GM21526 (cell line): ENCODE measurements at regions not wholly inside any gene's neighbourhood (a gene's known extent, or its start where the extent isn't known, plus 50 kb on each side); places are given as distances from the start of the nearest gene placed in this dataset.
A peak's percentile ranks its signal among the peaks of the same experiment; 100 is the strongest.

ENCODE experiments used
- ATAC-seq: cut with Tn5 transposase; IDR thresholded peaks from one replicate; pipeline ENCODE4 v1.9.1; 2021; ENCODE audit warnings: moderate library complexity; ENCODE audit not compliant: unreplicated experiment, low FRiP score

DNA sequence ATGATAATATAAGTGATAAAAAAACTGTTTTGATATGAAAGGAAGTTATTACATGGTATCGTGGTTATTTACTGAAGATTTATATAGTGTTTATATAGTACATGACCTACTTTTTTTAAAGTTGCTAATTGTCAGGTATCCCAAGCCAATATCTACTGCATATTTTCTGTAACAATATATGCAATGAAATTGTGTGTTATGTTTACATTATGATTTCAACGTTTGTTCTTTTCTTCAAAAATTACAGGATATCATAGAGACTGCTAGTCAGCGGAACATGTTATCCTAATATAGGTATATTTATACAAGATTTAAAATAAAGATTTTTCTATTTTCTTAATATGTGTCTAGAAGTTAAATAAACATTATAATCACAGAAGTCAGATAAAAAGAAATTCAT, 167.5 kb upstream of the DPYD start:
- no peak for ATAC-seq

DNA sequence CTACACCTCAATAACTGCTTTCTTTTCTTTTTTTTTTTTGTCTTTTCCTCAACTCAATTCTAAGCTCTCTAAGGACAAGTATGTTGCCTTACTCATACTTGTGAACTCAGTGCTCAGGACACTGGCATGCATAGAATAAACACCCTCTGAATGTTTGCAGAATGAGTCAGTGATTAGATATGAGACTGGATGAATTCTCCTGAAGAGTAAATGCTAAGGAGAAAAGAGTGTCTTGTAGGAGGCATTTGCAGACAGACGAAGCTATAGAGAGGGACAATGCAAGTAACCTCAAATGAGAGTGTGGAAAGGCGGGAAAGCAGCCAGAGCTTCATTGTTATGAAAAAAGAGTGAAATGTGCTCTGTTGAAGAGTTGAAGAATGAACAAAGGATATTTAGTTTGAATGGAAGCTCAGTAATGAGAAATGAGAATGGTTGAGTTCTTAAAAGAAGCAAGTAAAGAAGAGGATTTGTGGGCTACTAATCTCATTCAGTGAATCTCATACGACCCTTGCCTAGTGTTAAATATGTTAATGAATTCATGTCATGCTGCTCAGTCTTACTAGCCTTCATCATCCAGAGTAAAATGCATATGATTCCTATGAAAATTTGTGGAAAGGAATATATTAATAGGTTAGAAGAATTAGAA, 166.1 kb upstream of the DPYD start:
- ATAC-seq, result no peak

DNA sequence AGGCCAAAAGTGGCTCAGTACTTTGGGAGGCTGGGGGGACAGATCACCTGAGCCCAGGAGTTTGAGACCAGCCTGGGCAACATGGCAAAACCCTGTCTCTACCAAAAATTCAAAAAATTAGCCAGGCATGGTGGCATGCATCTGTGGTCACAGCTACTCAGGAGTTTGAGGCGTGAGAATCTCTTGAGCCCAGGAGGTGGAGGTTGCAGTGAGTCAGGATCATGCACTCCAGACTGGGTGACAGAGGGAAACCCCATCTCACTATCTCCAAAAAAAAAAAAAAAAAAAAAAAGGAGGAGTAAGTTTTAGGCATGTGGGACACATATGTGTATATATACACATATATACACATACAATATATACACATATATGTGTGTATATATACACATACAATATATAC, 165.3 kb upstream of the DPYD start:
- no peak for ATAC-seq

DNA sequence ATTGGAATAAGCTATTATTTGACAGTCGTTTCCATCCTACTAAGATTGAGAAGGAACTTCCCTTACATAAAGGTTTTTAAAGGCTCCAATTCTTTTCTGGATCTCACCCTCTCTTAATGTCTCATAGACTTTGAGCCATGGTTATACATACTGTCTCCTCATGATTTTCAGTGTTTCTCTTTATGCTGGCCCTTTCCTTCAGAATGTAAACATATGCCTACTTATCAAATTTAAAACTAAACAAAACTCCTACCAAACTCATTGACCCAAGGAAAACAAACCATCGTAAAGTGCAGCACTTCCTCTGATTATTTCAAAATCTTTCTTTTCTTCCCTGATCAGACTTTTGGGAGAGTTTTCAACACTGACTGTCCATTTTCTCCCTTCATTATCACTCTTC, 163.4 kb upstream of the DPYD start:
- ATAC-seq, result no peak

DNA sequence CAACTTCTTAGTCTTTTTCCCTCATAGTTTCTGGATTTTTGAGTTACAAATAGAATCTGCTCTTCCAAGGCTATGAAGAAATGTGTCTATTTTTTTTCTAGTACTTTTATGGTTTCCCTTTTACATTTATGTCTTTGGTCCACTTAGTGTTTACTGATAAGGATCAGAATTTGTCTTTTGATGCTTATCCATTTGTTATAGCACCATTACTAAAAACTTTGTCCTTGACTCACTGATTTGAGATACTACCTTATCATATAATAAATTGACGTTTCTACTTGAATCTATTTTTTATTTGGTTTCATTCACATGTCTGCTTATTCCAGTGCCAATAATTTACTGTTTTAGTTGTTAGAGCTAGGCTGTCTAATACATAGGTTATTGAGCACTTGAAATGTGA, 161.1 kb upstream of the DPYD start:
- no peak for ATAC-seq

DNA sequence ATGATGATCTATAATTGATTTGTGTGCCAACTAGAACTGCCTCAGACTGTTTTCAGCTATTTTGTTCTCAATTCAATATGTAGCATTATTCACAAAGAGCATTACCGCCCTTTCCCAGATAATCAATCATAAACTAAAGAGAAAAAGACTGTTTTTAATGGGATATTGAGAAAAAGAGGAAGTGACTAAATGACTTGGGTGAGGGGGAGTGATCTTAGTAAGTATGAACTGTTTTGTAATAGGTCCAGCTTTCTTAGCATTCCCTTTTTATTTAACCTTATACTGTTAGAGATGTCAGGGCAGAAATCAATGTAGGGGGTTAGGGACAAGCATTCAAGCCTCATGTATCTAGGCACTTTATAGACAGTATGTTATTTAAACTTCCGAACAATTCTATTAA, 157.8 kb upstream of the DPYD start:
- ATAC-seq, result no peak

DNA sequence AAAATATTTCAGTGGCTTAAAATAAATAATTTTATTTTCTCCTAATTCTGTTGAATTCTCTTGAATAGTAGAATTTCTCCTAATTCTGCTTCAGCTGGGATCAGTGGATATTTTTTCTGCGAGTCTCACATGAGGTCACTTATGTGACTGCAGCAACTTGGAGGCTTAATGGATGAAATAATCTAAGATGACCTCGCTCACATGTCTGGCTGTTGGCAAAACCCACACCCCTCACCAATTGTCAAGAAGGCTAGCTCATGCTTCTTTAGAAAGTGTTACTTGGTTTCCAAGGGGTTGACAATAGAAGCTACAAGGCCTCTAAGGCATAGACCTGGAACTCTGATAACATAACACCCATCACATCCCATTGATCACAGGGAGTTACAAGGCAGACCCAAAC, 156.9 kb upstream of the DPYD start:
- no peak for ATAC-seq

DNA sequence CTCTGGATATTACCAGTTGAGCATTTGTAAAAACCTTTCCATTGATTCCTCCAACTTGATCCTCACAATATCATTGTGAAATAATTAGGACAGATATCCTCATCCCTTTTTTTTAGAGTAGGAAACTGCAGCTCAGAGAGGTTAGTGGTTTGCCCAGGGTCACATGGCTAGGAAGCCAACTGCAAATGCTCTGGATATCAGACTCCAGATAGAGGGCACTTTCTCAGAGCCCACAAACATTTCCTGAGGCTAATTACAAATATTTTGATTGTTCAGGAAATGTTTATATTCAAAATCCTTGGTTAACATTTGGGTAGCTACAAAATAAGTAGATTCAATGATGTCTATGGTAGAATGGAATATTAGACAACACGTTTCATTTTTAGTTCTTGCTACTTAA, 154.8 kb upstream of the DPYD start:
- no peak for ATAC-seq

DNA sequence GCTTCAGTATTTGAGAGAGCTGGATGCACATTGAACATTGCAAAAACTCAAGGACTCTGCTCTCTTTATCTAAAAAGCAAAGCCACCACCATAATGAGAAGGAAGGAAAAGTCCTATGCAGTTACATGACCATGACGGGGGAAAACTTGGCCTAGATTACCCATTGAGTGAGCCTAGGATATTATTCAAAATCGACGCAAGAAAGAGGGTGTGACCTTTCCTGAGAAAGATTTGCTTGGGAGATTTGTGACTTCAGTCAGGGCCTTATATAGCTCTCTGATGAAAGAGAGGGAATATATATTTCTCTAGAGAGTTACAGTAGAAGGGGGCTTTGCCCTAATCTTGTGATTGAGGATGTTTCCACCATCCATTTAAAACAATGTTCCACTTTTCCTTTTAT, 153.0 kb upstream of the DPYD start:
- no peak for ATAC-seq

DNA sequence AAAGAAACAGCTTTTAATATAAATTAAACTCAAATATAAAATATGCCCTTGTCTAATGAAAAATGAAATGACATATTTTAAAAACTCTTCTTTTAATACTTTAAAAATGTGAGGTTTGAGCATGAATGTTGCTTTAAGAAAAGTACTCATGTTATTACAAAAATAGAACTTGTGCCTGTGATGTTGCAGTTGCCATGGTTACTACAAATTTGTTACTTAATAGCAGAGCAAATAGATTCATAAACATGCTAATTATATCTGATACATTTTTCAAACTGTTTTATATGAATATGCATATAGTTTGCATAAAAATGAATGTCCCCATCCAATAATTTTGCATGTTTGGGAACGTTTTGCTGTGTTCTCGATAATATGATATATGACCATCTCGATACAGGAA, 152.3 kb upstream of the DPYD start:
- ATAC-seq, result no peak

DNA sequence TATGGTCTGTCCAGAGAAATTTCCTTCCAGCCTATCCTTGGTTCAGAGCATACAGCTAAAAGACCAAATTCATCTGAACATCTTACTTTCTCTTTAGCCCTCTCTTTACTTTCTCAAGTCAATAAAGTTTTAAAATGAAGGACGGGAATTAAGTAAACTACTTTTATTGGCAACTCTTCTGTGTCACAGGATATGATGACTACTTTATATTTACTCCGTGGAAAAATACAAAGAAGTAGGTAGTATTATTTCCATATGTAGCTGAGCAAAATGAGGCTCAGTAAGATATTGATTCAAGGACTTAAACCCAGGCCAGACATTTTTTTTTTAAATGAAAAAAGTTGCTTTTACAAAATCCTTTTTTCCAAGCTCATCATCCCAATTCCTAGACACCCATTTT, 151.2 kb upstream of the DPYD start:
- no peak for ATAC-seq

DNA sequence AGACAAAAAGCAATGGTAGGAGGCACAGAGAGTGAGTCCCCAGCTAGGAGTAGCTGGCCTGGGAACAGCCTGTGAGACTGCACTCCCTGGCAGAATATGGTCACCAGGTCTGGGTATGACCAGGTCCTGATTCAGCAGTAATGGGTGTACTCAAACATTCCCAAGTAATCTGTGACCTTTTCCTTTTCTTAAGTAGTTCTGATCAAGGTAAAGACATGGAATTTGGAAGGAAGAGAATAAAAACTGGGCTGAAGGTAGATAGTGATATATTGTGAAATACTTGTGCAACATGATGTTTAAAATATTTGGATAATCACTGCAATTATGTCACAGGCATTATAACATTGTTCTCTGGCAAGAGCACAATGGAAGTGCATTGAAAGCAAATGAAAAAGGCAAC, 147.2 kb upstream of the DPYD start:
- no peak for ATAC-seq

DNA sequence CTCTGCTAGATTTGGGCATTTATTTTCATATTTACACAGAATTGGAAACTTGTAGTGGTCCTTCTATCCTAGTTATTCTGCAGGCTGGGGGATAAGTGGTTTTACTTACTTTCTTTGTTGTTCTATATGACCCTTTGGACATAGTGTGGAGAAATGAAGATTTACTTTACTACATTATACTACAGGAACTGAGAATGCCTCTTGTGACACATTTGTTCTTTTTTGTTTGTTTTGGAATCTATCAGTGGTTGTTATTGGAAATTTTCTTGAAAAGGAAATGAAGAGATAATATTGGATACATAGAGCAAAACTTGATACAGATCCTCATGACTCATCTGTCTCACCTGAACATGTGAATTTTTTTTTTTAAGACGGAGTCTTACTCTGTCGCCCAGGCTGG, 146.1 kb upstream of the DPYD start:
- ATAC-seq, result no peak

DNA sequence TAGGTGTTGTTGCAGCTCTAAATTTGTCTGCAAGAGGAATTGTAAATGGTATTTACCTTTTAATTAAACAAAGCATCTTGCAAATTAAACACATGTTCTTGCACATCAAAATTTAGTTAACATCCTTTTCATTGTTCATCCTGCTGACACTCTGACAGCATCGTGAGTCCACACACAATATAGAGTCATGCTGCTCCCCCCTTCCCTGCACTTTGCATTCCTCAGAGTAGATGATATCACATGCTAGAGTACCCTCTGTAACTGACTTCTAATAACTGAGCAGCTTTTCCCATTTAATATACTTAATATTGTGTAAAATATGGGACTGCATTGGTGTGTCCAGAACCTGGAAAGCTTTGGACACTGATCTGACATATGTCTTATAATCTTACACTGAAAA, 138.8 kb upstream of the DPYD start:
- no peak for ATAC-seq

DNA sequence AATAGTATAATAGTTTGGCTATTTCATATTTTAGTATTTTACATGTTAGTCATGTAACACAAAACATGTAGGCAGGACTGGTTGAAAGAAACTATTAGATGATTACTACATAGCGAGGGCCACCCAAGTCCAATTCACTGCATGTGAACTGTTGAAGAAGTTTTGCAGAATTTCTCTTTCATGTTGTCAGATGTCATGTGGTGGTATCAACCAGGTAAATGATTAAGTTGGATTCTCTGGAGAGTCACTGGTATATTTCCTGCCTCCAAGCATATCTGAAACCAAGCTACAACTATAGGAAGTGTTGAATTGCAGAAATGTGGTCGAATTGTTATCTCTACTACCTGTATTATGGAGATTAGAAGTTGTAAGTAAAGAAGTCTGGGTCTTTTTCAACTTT, 137.8 kb upstream of the DPYD start:
- no peak for ATAC-seq

DNA sequence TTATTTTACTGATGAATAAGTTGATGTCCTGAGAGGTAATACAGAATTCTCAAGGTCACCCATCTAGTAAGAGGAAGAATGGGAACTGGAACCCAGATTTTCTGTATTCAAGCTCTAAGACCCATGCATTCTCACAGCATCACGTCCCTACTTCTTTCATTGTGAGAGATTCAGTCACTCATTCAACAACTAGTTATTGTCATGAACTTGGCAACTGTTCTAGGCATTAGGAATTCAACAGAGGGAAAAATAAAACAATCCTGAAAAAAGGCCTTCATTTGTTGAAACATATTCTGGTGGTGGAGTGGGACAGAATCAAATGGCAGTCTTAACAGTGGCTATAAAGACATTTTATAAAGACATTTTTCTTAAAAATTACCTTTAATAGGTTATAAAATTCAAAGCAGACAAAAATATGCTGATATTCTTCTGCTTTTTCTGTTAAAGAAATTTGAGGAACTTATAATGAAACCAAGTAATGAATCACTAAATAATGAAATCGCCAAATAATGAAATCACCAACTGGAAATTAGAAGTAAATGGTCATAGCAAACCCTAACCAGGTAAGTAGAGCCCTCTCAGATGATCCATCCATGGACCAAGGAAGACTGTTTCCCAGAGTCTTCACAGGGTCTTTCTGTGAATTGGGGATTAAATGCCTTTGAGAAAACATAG, 136.5 kb upstream of the DPYD start:
- ATAC-seq, result no peak

DNA sequence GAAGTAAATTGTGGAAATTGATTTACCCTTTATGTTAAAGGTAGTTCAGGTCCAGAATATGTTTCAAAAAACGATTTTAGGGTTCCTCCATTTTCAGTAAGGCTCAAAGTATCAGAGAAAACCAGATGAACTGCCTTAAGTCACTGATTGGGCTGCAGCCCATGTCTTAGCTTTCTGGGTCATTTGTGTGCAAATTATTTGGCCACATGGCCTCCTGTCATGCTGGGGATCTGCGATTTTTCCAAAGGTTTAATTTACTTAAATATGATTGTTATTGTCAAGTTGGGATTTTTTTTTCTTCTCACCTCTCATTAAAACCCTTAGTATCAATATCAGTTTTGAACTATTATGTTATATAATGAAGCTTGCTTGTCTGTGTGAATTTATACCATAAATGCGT, 135.9 kb upstream of the DPYD start:
- ATAC-seq, result no peak

DNA sequence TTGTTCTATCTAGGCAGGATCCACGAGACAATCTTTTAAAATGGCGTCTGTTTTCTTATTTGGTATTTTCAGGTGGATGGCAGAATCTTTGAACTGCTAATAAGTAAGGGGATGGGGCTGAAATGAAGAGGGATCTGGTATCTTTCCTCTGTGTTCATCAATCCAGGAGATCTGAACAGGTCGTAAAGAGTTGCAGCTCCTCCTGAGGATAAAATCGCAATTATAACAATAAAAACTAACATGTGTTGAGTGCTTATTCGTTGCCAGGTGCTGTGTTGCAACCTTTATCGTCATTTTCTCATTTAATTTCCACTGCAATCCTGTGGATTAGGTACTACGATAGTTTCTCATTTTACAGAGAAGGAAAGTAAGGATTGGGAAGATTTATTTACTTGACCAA, 134.6 kb upstream of the DPYD start:
- ATAC-seq, result no peak

DNA sequence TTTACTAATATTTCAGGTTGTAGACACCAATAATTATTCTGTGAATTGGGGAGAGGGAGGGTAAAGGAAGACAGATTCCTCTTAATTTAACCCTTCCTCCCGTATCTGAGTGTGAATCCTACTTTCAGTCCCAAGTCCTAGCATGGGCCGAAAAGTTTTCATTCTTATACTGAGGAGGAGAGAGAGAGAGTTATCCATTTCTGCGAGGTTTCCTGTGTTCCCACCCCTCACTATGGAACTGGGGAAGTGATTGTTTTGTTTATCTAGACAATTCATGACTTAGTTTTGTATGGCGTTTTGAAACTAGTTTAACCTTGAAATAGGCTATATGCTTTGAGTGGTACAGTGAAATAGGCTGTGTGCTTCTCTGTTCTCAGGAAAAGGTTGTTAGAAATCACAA, 134.0 kb upstream of the DPYD start:
- no peak for ATAC-seq

DNA sequence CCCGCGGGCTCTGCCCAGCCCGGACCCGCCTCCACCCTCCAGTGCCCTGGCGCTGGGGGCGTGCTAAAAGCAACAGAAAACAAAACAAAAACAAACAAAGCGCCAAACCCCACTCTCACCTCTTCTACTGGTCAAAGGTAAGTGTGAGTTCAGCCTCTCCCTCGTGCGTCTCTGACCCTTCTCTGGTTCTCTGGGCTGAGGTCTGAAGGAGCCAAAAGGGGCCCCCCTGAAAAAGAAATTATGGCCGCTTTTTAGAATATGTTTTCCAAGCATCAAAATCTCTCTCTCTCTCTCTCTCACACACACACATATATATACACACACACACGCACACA, 133.5 kb upstream of the DPYD start:
- ATAC-seq, result no peak

DNA sequence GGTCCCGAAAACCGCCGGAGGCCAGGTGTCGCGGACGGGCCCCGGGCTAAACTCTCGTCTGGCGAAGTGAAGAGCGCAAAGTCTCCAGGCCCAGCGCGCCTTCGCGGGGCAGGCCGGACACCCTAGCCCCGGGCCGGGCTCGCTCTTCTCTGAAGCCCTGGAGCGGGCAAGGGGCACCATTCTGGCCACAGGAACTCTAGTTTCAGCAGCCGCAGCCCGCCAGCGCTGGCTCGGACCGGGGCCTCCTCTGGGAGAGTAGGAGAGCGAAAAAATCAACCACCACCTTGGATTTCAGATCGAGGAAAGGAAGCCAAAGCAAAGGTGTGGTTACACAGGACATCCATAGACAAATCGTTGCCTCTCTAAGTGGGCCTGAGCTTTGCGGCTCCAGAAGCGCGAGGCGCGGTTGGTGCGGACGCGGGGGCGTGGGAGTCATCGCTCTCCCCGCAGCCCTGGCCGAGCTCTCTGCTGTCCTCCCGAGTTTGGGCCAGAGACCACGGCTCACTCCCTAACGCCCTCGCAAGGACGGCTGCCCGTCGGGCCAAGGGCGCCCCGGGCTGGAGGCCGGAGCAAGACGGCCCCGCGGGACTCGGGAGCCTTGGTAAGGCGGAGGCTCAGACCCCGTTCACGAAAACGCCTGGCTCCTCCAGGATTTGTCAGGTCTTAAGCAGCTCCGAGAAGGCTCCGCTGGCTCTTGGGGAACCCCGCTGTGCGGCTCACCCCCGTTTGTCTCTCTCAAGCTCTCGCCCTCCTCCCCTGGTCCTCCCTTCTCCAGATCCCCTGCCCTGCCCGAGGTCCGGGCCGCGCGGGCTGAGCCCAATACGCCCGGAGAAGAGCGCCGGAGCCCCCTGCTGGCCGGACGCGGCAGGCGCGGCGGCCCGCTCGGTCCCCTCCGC, 132.9 kb upstream of the DPYD start:
- ATAC-seq, result peak; percentile 95
